ENCODE measurements at regions not wholly inside any gene's neighbourhood (a gene's known extent, or its start where the extent isn't known, plus 50 kb on each side); places are given as distances from the start of the nearest gene placed in this dataset.

GRCh38 chr3:104368760-104369159 is 997.9 kb upstream of the ALCAM start:
- H3K27me3 ChIP-seq (replicated peaks; ENCODE audit: insufficient read depth, low read length): no peaks in the 10 kb centered on the region
- TF ChIP-seq EZH2 (optimal IDR thresholded peaks at IDR 0.05; ENCODE audit: low read depth, low read length) (no peak), CTCF (IDR thresholded peaks at IDR 0.05; ENCODE audit: low read length) (no peak), EZH2phosphoT487 (IDR thresholded peaks at IDR 0.05; ENCODE audit: low read length) (no peak)
- no peak overlapping the region for H3K4me3 ChIP-seq (ENCODE audit: low read length)
- no peak overlapping the region for H3K4me2 ChIP-seq (ENCODE audit: low read depth, low read length)
- H3K9me3 ChIP-seq (replicated peaks; ENCODE audit: insufficient read depth, low read length): no peaks in the 10 kb centered on the region
- H3K9ac ChIP-seq (ENCODE audit: low read length): no peak overlapping the region
- H3K36me3 ChIP-seq (replicated peaks; ENCODE audit: insufficient read depth, low read length): no peaks in the 10 kb centered on the region
- H3K79me2 ChIP-seq (ENCODE audit: low read length): no peaks in the 10 kb centered on the region
- no peak overlapping the region for H3K27ac ChIP-seq (ENCODE audit: low read length)
- H3K9me2 ChIP-seq (replicated peaks; ENCODE audit: insufficient read depth, low read length): no peaks in the 10 kb centered on the region
- H2AFZ ChIP-seq (ENCODE audit: low read length): no peak overlapping the region
- no peaks in the 10 kb centered on the region for H4K20me1 ChIP-seq (ENCODE audit: insufficient read depth, low read length)
- no peaks in the 10 kb centered on the region for H3K4me1 ChIP-seq (ENCODE audit: low read length)
- DNase-seq: no peak
- no peaks in the 10 kb centered on the region for H3F3A ChIP-seq (ENCODE audit: insufficient read depth, low read length)

GRCh38 chr3:104385421-104385820 is 981.3 kb upstream of the ALCAM start:
- H3K9ac ChIP-seq (ENCODE audit: low read length): no peak overlapping the region
- no peak overlapping the region for H2AFZ ChIP-seq (ENCODE audit: low read length)
- no peaks in the 10 kb centered on the region for H3K27me3 ChIP-seq (replicated peaks; ENCODE audit: insufficient read depth, low read length)
- peaks cover 3% of the 10 kb centered on the region; the same call in 1 of the 2 replicates for H3K4me1 ChIP-seq (ENCODE audit: low read length)
- H4K20me1 ChIP-seq (ENCODE audit: insufficient read depth, low read length): no peaks in the 10 kb centered on the region
- no peak overlapping the region for H3K4me2 ChIP-seq (ENCODE audit: low read depth, low read length)
- H3K36me3 ChIP-seq (replicated peaks; ENCODE audit: insufficient read depth, low read length): no peaks in the 10 kb centered on the region
- H3K9me3 ChIP-seq (replicated peaks; ENCODE audit: insufficient read depth, low read length): no peaks in the 10 kb centered on the region
- no peak for DNase-seq
- H3K27ac ChIP-seq (ENCODE audit: low read length): no peak overlapping the region
- no peak overlapping the region for H3K4me3 ChIP-seq (ENCODE audit: low read length)
- TF ChIP-seq CTCF (IDR thresholded peaks at IDR 0.05; ENCODE audit: low read length) (no peak), EZH2phosphoT487 (IDR thresholded peaks at IDR 0.05; ENCODE audit: low read length) (no peak), EZH2 (optimal IDR thresholded peaks at IDR 0.05; ENCODE audit: low read depth, low read length) (no peak)
- no peaks in the 10 kb centered on the region for H3K79me2 ChIP-seq (ENCODE audit: low read length)
- H3K9me2 ChIP-seq (replicated peaks; ENCODE audit: insufficient read depth, low read length): no peaks in the 10 kb centered on the region
- H3F3A ChIP-seq (ENCODE audit: insufficient read depth, low read length): no peaks in the 10 kb centered on the region

- H3K27me3 ChIP-seq (replicated peaks; ENCODE audit: insufficient read depth, low read length): no peaks in the 10 kb centered on the region
- no peaks in the 10 kb centered on the region for H3K79me2 ChIP-seq (ENCODE audit: low read length)
- no peak overlapping the region for H2AFZ ChIP-seq (ENCODE audit: low read length)
- H3K4me3 ChIP-seq (ENCODE audit: low read length): no peak overlapping the region
- TF ChIP-seq EZH2 (optimal IDR thresholded peaks at IDR 0.05; ENCODE audit: low read depth, low read length): no peak
- no peak for TF ChIP-seq CTCF (IDR thresholded peaks at IDR 0.05; ENCODE audit: low read length)
- no peak for TF ChIP-seq EZH2phosphoT487 (IDR thresholded peaks at IDR 0.05; ENCODE audit: low read length)
- H3K36me3 ChIP-seq (replicated peaks; ENCODE audit: insufficient read depth, low read length): no peaks in the 10 kb centered on the region
- peaks cover 3% of the 10 kb centered on the region; the same call in 1 of the 2 replicates for H3K4me1 ChIP-seq (ENCODE audit: low read length)
- H3K9me2 ChIP-seq (replicated peaks; ENCODE audit: insufficient read depth, low read length): no peaks in the 10 kb centered on the region
- no peaks in the 10 kb centered on the region for H3F3A ChIP-seq (ENCODE audit: insufficient read depth, low read length)
- H3K4me2 ChIP-seq (ENCODE audit: low read depth, low read length): 0 out of 2 replicates have a peak overlapping the region, but pooled peaks have one; percentile 0
- H3K9me3 ChIP-seq (replicated peaks; ENCODE audit: insufficient read depth, low read length): no peaks in the 10 kb centered on the region
- no peaks in the 10 kb centered on the region for H4K20me1 ChIP-seq (ENCODE audit: insufficient read depth, low read length)
- no peak overlapping the region for H3K27ac ChIP-seq (ENCODE audit: low read length)
- peak; percentile 42 for DNase-seq
- H3K9ac ChIP-seq (ENCODE audit: low read length): no peak overlapping the region
Measured at GRCh38 chr3:104388619-104389018, 978.1 kb upstream of the ALCAM start.

Data from MM.1S (cell line).